Smooth muscle cell (in vitro differentiated cells): ENCODE measurements at regions not wholly inside any gene's neighbourhood (a gene's known extent, or its start where the extent isn't known, plus 50 kb on each side); places are given as distances from the start of the nearest gene placed in this dataset.

Experiments
- DNase-seq: peaks from one replicate; lab custom pipeline; 2025; ENCODE audit not compliant: unreplicated experiment; lab: John Stamatoyannopoulos, UW
- H2AFZ ChIP-seq: fragments of 200-600 bp; sonication (generic); 2 replicates; pipeline ENCODE4 v1.6.0; 2016; ENCODE audit warnings: antibody characterized with exemption, low read depth, mild to moderate bottlenecking
- H3F3A ChIP-seq: fragments of 200-600 bp; sonication (generic); 2 replicates; pipeline ENCODE4 v1.6.0; 2017; ENCODE audit warnings: antibody characterized with exemption, low read depth
- H3K27ac ChIP-seq: fragments of 200-600 bp; sonication (generic); 2 replicates; pipeline ENCODE4 v1.5.1; 2016; ENCODE audit warnings: low read depth, mild to moderate bottlenecking
- H3K27me3 ChIP-seq: fragments of 200-600 bp; sonication (generic); 2 replicates; pipeline ENCODE4 v1.6.1; 2016; ENCODE audit warnings: low read depth, mild to moderate bottlenecking
- H3K36me3 ChIP-seq: fragments of 200-600 bp; sonication (generic); 2 replicates; pipeline ENCODE4 v1.5.1; 2016; ENCODE audit warnings: low read depth
- H3K4me1 ChIP-seq: fragments of 200-600 bp; sonication (generic); 2 replicates; pipeline ENCODE4 v1.5.1; 2016; ENCODE audit warnings: low read depth
- H3K4me2 ChIP-seq: fragments of 200-600 bp; sonication (generic); 2 replicates; pipeline ENCODE4 v1.6.0; 2016; ENCODE audit warnings: mild to moderate bottlenecking
- H3K4me3 ChIP-seq: fragments of 200-600 bp; sonication (generic); 2 replicates; pipeline ENCODE4 v1.5.1; 2016; ENCODE audit warnings: mild to moderate bottlenecking
- H3K79me2 ChIP-seq: fragments of 200-600 bp; sonication (generic); 2 replicates; pipeline ENCODE4 v1.6.0; 2016; ENCODE audit warnings: low read depth, mild to moderate bottlenecking
- H3K9ac ChIP-seq: fragments of 200-600 bp; sonication (generic); 2 replicates; pipeline ENCODE4 v1.6.0; 2016; ENCODE audit warnings: low read depth
- H3K9me3 ChIP-seq: fragments of 200-600 bp; sonication (generic); replicated peaks from 2 replicates; pipeline ENCODE4 v1.5.1; 2016; ENCODE audit warnings: low read depth
- H4K20me1 ChIP-seq: fragments of 200-600 bp; sonication (generic); 2 replicates; pipeline ENCODE4 v1.6.0; 2016; ENCODE audit warnings: low read depth
- CTCF ChIP-seq: fragments of 200-600 bp; sonication (generic); IDR thresholded peaks from 2 replicates; pipeline ENCODE4 v1.5.1; 2017; ENCODE audit warnings: borderline replicate concordance, mild to moderate bottlenecking, antibody characterized with exemption; ENCODE audit not compliant: insufficient read depth, poor library complexity, severe bottlenecking
- WGBS: methylation state at CpG from one replicate; pipeline ENCODE4 v1.1.7; 2016; ENCODE audit warnings: low lambda C conversion rate; 5-methylcytosine and 5-hydroxymethylcytosine counted together

DNA sequence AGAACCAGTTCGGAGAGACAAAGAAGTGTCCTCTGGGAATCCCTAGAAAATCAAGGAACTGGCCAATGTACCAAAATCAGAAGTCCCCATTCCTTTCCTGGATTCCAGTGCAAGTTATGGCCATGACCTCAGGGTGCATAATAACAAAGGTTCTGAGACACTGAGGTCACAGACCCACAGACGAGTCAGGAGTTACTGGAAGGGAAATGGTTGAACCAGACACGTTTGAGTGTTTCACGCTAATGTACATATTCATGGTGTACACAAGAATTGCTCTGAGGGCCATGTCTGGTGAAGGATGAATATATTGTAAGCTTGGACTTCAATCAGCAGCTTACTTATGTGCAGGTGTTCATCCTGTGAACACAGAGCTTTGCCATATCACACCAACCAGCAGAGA, 58.6 kb upstream of the KLHL29 start:
- 79% methylated on average over 4 of the region's 4 CpGs for WGBS
- no peaks in the 10 kb centered on the region for H3F3A ChIP-seq

GRCh38 chr2:23327416-23327815, 57.6 kb upstream of the KLHL29 start:
- Histone ChIP-seq H3K27me3 (peaks cover 5% of the 10 kb centered on the region), H3K4me1 (no peaks in the 10 kb centered on the region), H3K9me3 (no peaks in the 10 kb centered on the region), H3K4me3 (no peak overlapping the region), H3K79me2 (no peaks in the 10 kb centered on the region), H3K9ac (no peak overlapping the region), H3K27ac (no peak overlapping the region), H3F3A (no peaks in the 10 kb centered on the region), H3K4me2 (no peak overlapping the region), H3K36me3 (no peaks in the 10 kb centered on the region), H2AFZ (no peak overlapping the region), H4K20me1 (no peaks in the 10 kb centered on the region)
- no peak for TF ChIP-seq CTCF
- DNase-seq, result no peak
- 85% methylated on average over 5 of the region's 5 CpGs for WGBS

More for the DNA sequence above, 58.6 kb upstream of the KLHL29 start:
- H3K79me2 ChIP-seq, result no peaks in the 10 kb centered on the region
- H3K36me3 ChIP-seq, result no peaks in the 10 kb centered on the region
- no peak overlapping the region for H3K4me3 ChIP-seq
- TF ChIP-seq CTCF, result no peak
- no peak overlapping the region for H3K27ac ChIP-seq
- no peaks in the 10 kb centered on the region for H3K4me1 ChIP-seq
- no peak overlapping the region for H2AFZ ChIP-seq
- H3K27me3 ChIP-seq, result peaks cover 5% of the 10 kb centered on the region
- H4K20me1 ChIP-seq, result no peaks in the 10 kb centered on the region
- DNase-seq, result no peak
- H3K9me3 ChIP-seq, result no peaks in the 10 kb centered on the region
- H3K4me2 ChIP-seq, result no peak overlapping the region
- no peak overlapping the region for H3K9ac ChIP-seq

DNA sequence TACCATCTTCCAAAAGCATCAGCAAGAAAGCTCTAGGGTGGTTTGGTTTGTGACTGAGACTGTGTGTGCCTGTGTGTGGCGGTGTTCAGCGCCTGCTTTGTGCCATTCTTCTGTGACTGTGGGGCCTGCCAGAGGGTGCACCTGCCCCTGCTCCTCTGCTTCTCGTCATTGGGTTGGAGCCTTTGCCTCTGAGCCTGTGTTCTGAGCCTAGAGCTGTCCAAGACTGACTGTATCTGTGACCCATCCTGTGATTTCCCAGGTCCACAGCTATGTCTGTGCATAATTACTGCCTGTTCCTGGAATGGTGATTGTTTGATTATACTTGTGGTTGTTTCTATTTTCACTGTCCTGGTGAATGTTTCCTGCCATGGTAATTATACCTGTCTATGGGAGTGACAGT, 57.1 kb upstream of the KLHL29 start:
- TF ChIP-seq CTCF, result no peak
- WGBS, result 72% methylated on average over 3 of the region's 3 CpGs
- Histone ChIP-seq H3F3A (no peaks in the 10 kb centered on the region), H3K79me2 (no peaks in the 10 kb centered on the region), H2AFZ (no peak overlapping the region), H3K9ac (no peak overlapping the region), H3K4me2 (no peak overlapping the region), H3K27me3 (peaks cover 5% of the 10 kb centered on the region), H3K4me3 (no peak overlapping the region), H3K9me3 (no peaks in the 10 kb centered on the region), H3K27ac (no peak overlapping the region), H3K4me1 (no peaks in the 10 kb centered on the region), H4K20me1 (no peaks in the 10 kb centered on the region), H3K36me3 (no peaks in the 10 kb centered on the region)
- DNase-seq, result no peak

GRCh38 chr2:23330214-23330613, 54.8 kb upstream of the KLHL29 start:
- no peak for DNase-seq

More at GRCh38 chr2:23330214-23330613, 54.8 kb upstream of the KLHL29 start:
- H3K27me3 ChIP-seq, result peaks cover 12% of the 10 kb centered on the region
- no peak overlapping the region for H2AFZ ChIP-seq
- no peak overlapping the region for H3K4me2 ChIP-seq
- H3K4me3 ChIP-seq, result no peak overlapping the region
- no peaks in the 10 kb centered on the region for H3K79me2 ChIP-seq
- H3K36me3 ChIP-seq, result no peaks in the 10 kb centered on the region
- H3K9me3 ChIP-seq, result no peaks in the 10 kb centered on the region
- 48% methylated on average over 5 of the region's 5 CpGs for WGBS
- H3K27ac ChIP-seq, result no peak overlapping the region
- H3K4me1 ChIP-seq, result no peaks in the 10 kb centered on the region
- H3K9ac ChIP-seq, result no peak overlapping the region
- TF ChIP-seq CTCF, result no peak
- H3F3A ChIP-seq, result no peaks in the 10 kb centered on the region
- H4K20me1 ChIP-seq, result no peaks in the 10 kb centered on the region
